Thymus (tissue), 11 donors: ENCODE measurements at regions not wholly inside any gene's neighbourhood (a gene's known extent, or its start where the extent isn't known, plus 50 kb on each side); places are given as distances from the start of the nearest gene placed in this dataset.
"Not testable (repeated sequence)": the region's sequence is repeated elsewhere in the genome, so short reads cannot be mapped to it uniquely, and the experiment has no call there.

Experiments
- DNase-seq, 9 donors: peaks; one replicate each; pipeline ENCODE4 v3.0.0-alpha.2; 2013; ENCODE audit warnings: low spot score in 9 of 9, low read depth in 6 of 9, missing footprints in 1 of 9
- H3K27ac ChIP-seq, 2 donors: one replicate each; pipeline ENCODE4 v1.5.1; 2013; ENCODE audit warnings: control low read depth in 1 of 2, low read depth in 1 of 2, low read length in 1 of 2, mild to moderate bottlenecking in 1 of 2, moderate library complexity in 1 of 2
- H3K27me3 ChIP-seq, 2 donors: one replicate each; pipeline ENCODE4 v1.5.1; 2013; ENCODE audit warnings: low read length in 1 of 2; ENCODE audit not compliant: control insufficient read depth in 2 of 2, insufficient read depth in 1 of 2
- H3K36me3 ChIP-seq, 2 donors: one replicate each; pipeline ENCODE4 v1.5.1; 2013; ENCODE audit warnings: low read length in 1 of 2, mild to moderate bottlenecking in 1 of 2, moderate library complexity in 1 of 2; ENCODE audit not compliant: control insufficient read depth in 2 of 2, insufficient read depth in 2 of 2
- H3K4me1 ChIP-seq, 2 donors: one replicate each; pipeline ENCODE4 v1.5.1; 2013; ENCODE audit warnings: low read length in 2 of 2; ENCODE audit not compliant: control insufficient read depth in 2 of 2, insufficient read depth in 2 of 2
- H3K4me3 ChIP-seq, 2 donors: one replicate each; pipeline ENCODE4 v1.5.1; 2013; ENCODE audit warnings: low read length in 2 of 2, control low read depth in 1 of 2, mild to moderate bottlenecking in 1 of 2
- H3K9me3 ChIP-seq, 2 donors: one replicate each; pipeline ENCODE4 v1.5.1; 2013; ENCODE audit warnings: low read length in 1 of 2, mild to moderate bottlenecking in 1 of 2; ENCODE audit not compliant: control insufficient read depth in 2 of 2, insufficient read depth in 1 of 2
- WGBS: extraction: QIAGEN DNeasy Blood & Tissue Kit; methylation state at CpG from one replicate; pipeline ENCODE4 v1.1.7; 2013; 5-methylcytosine and 5-hydroxymethylcytosine counted together
- donor health status: healthy.

DNA sequence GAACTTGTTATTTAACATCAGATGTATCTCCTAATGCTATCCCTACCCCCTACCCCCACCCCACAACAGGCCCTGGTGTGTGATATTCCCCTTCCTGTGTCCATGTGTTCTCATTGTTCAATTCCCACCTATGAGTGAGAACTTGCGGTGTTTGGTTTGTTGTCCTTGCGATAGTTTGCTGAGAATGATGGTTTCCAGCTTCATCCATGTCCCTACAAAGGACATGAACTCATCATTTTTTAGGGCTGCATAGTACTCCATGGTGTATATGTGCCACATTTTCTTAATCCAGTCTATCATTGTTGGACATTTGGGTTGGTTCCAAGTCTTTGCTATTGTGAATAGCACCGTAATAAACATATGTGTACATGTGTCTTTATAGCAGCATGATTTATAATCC lies 1379.2 kb downstream of the FSCB start:
- H3K9me3 ChIP-seq, DNase-seq, H3K36me3 ChIP-seq, H3K27ac ChIP-seq, H3K27me3 ChIP-seq, H3K4me1 ChIP-seq, H3K4me3 ChIP-seq: not testable (repeated sequence)
- WGBS: 96% methylated on average over 3 of the region's 3 CpGs

DNA sequence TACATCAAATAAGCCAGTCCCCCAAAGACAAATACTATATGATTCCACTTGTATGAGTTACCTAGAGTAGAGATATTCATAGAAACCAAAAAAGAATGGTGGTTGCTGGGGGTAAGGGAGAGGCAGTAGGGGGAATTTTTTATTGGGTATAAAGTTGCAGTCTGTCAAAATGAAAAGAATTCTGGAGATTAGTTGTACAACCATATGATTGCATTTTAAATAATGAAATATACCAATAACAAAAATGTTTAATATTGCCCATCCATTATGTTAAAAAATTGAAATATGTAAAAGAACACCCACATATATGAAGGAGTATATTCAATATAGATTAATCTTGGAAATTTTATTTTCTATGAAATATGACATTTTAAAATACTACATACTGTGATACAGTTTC lies 1383.5 kb downstream of the FSCB start:
- H3K36me3 ChIP-seq: no peaks in the 10 kb centered on the region
- no peak for DNase-seq
- no peaks in the 10 kb centered on the region for H3K4me1 ChIP-seq
- H3K4me3 ChIP-seq: no peak overlapping the region
- peaks cover 1 to 8% of the 10 kb centered on the region in 2 donors for H3K9me3 ChIP-seq
- H3K27ac ChIP-seq: no peak overlapping the region
- no peaks in the 10 kb centered on the region for H3K27me3 ChIP-seq

DNA sequence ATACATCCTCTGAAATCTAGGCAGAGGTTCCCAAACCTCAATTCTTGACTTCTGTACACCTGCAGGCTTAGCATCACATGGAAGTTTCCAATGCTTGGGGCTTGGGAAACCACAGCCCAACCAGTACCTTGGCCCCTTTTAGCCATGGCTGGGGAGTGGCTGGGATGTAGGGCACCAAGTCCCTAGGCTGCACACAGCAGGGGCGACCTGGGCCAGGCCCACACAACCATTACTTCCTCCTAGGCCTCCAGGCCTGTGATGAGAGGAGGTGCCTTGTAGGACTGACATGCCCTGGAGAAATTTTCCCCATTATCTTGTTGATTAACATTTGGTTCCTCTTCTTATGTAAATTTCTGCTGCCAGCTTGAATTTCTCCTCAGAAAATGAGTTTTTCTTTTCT lies 1387.4 kb downstream of the FSCB start:
- H3K4me1 ChIP-seq: no peaks in the 10 kb centered on the region
- 46% methylated on average over 1 of the region's 1 CpG for WGBS
- H3K27ac ChIP-seq: no peak overlapping the region
- H3K36me3 ChIP-seq: no peaks in the 10 kb centered on the region
- H3K27me3 ChIP-seq: no peaks in the 10 kb centered on the region
- no peak for DNase-seq
- H3K9me3 ChIP-seq: peaks cover 1 to 8% of the 10 kb centered on the region in 2 donors
- H3K4me3 ChIP-seq: no peak overlapping the region

- no peak for DNase-seq
Measured at GRCh38 chr14:43116341-43116740, 1390.7 kb downstream of the FSCB start.

GRCh38 chr14:43105305-43105704 lies 1401.8 kb downstream of the FSCB start:
- no peak for DNase-seq
- no peak overlapping the region for H3K4me3 ChIP-seq
- 80% methylated on average over 2 of the region's 2 CpGs for WGBS

More at GRCh38 chr14:43116341-43116740, 1390.7 kb downstream of the FSCB start:
- Histone ChIP-seq H3K27me3 (no peaks in the 10 kb centered on the region), H3K27ac (no peak overlapping the region), H3K4me3 (no peak overlapping the region), H3K4me1 (no peaks in the 10 kb centered on the region), H3K9me3 (peaks cover 1 to 8% of the 10 kb centered on the region in 2 donors), H3K36me3 (no peaks in the 10 kb centered on the region)
- 87% methylated on average over 3 of the region's 3 CpGs for WGBS

GRCh38 chr14:43090380-43090779 lies 1416.7 kb downstream of the FSCB start:
- 94% methylated on average over 1 of the region's 1 CpG for WGBS

More at GRCh38 chr14:43105305-43105704, 1401.8 kb downstream of the FSCB start:
- Histone ChIP-seq H3K9me3 (no peaks in the 10 kb centered on the region), H3K4me1 (no peaks in the 10 kb centered on the region), H3K27ac (no peak overlapping the region), H3K36me3 (no peaks in the 10 kb centered on the region), H3K27me3 (no peaks in the 10 kb centered on the region)

DNA sequence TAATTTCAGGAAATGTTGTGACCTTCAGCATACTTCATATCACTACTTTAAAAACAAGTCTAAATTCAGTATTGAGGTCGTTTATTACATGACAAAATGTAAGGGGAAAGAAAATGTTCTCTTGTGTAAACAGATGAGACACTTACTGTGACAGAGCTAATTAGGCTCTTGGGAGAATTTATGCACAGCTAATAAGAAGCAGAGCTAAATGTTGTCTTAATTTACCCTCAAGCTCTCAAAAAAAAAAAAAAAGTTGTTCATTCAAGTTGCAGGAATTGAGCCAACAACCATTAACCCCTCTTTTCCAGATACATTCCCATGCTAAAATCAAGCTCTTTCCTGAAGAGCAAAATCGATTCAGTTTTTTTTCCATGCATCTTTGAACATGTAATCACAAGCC lies 1419.4 kb downstream of the FSCB start:
- no peak for DNase-seq
- no peaks in the 10 kb centered on the region for H3K27me3 ChIP-seq
- H3K36me3 ChIP-seq: no peaks in the 10 kb centered on the region
- no peaks in the 10 kb centered on the region for H3K4me1 ChIP-seq
- H3K9me3 ChIP-seq: no peaks in the 10 kb centered on the region
- H3K4me3 ChIP-seq: no peak overlapping the region
- WGBS: 64% methylated on average over 2 of the region's 2 CpGs
- no peak overlapping the region for H3K27ac ChIP-seq

More at GRCh38 chr14:43090380-43090779, 1416.7 kb downstream of the FSCB start:
- Histone ChIP-seq H3K4me3 (no peak overlapping the region), H3K9me3 (no peaks in the 10 kb centered on the region), H3K27me3 (no peaks in the 10 kb centered on the region), H3K36me3 (no peaks in the 10 kb centered on the region), H3K4me1 (no peaks in the 10 kb centered on the region), H3K27ac (no peak overlapping the region)
- no peak for DNase-seq

DNA sequence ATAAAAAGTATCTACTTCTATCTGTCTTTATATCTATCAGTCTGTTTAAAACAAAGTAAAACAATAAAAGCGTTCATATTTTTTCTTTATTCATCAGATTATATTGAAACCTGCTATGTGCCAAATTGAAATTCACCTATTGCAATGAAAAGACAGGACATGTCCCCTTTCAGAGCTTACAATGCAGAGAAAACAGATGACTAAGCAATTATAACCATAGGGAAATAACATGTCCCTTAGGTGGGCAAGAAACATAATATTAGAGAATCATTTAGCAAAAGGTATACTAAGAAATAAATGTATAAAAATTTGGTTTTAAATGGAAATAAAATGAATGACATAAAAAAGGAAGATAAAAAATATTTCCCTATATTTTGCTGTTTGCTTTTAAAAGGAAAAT lies 1421.3 kb downstream of the FSCB start:
- H3K36me3 ChIP-seq: no peaks in the 10 kb centered on the region
- H3K27me3 ChIP-seq: no peaks in the 10 kb centered on the region
- no peak for DNase-seq
- H3K4me3 ChIP-seq: no peak overlapping the region
- no peak overlapping the region for H3K27ac ChIP-seq
- no peaks in the 10 kb centered on the region for H3K9me3 ChIP-seq
- 88% methylated on average over 1 of the region's 1 CpG for WGBS
- H3K4me1 ChIP-seq: no peaks in the 10 kb centered on the region

GRCh38 chr14:43067372-43067771 lies 1439.7 kb downstream of the FSCB start:
- H3K36me3 ChIP-seq, H3K27me3 ChIP-seq, H3K4me1 ChIP-seq, DNase-seq, H3K4me3 ChIP-seq, H3K27ac ChIP-seq, H3K9me3 ChIP-seq: not testable (repeated sequence)
- WGBS: 95% methylated on average over 1 of the region's 3 CpGs

DNA sequence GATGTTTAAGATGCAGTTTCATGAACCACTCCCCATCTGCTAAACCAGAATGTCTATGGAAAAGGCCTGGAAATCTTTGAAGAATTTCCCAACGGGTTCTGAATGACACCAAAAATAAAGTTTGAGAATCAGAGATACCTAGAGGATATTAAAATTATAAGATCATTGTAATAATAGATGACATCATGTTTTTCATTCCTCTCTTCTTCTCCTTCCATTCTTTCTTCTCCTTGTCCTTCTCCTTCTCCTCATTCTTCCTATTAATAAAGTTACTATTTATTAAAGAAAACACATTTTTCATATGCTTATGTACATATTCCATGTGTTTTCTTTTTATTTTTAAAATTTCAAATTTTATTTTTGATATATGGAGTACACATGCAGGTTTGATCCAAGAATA lies 1449.4 kb downstream of the LRFN5 start:
- no peaks in the 10 kb centered on the region for H3K27me3 ChIP-seq
- H3K27ac ChIP-seq: no peak overlapping the region
- no peaks in the 10 kb centered on the region for H3K4me1 ChIP-seq
- peaks cover 1 to 2% of the 10 kb centered on the region in 2 donors for H3K9me3 ChIP-seq
- H3K36me3 ChIP-seq: no peaks in the 10 kb centered on the region
- DNase-seq: no peak
- WGBS: 79% methylated on average over 1 of the region's 1 CpG
- H3K4me3 ChIP-seq: no peak overlapping the region
